Stimulated activated CD8-positive, alpha-beta memory T cell treated with anti-CD3 and anti-CD28 coated beads, Interleukin-4, amount 100 ng/mL, for 4 hours (primary cell): ENCODE measurements at regions not wholly inside any gene's neighbourhood (a gene's known extent, or its start where the extent isn't known, plus 50 kb on each side); places are given as distances from the start of the nearest gene placed in this dataset.

Source experiments
- DNase-seq, 2 donors: peaks; one replicate each; pipeline ENCODE4 v3.0.0-alpha.2; 2020; ENCODE audit warnings: low read depth in 2 of 2, low spot score in 1 of 2

GRCh38 chr5:135249658-135250057 lies 149.4 kb downstream of the MACROH2A1 start:
- no peak for DNase-seq

GRCh38 chr5:135248801-135249231 lies 150.2 kb downstream of the MACROH2A1 start:
- no peak for DNase-seq

GRCh38 chr5:135246923-135247795 lies 151.9 kb downstream of the MACROH2A1 start:
- no peak for DNase-seq

GRCh38 chr5:135246605-135246922 lies 152.5 kb downstream of the MACROH2A1 start:
- no peak for DNase-seq

- DNase-seq: no peak
These were observed 153.2 kb downstream of the MACROH2A1 start for GRCh38 chr5:135245521-135246499.

GRCh38 chr5:135244620-135245021 lies 154.4 kb downstream of the MACROH2A1 start:
- no peak for DNase-seq

- no peak for DNase-seq
These were observed 155.3 kb downstream of the MACROH2A1 start for GRCh38 chr5:135243556-135244285.

GRCh38 chr5:135242866-135243555 lies 156.0 kb downstream of the MACROH2A1 start:
- no peak for DNase-seq

GRCh38 chr5:135242021-135242865 lies 156.8 kb downstream of the MACROH2A1 start:
- DNase-seq: no peak

- no peak for DNase-seq
These were observed 157.5 kb downstream of the MACROH2A1 start for GRCh38 chr5:135241536-135241935.

GRCh38 chr5:135240781-135241360 lies 158.2 kb downstream of the MACROH2A1 start:
- no peak for DNase-seq

- DNase-seq: no peak
These were observed 158.8 kb downstream of the MACROH2A1 start for GRCh38 chr5:135240283-135240633.

GRCh38 chr5:135239453-135240282 lies 159.4 kb downstream of the MACROH2A1 start:
- DNase-seq: no peak

- no peak for DNase-seq
These were observed 160.2 kb downstream of the MACROH2A1 start for GRCh38 chr5:135238622-135239452.

GRCh38 chr5:135237748-135238103 lies 161.3 kb downstream of the MACROH2A1 start:
- DNase-seq: no peak

GRCh38 chr5:135236908-135237747 lies 161.9 kb downstream of the MACROH2A1 start:
- no peak for DNase-seq
